KMS-11 (cell line): ENCODE measurements at regions not wholly inside any gene's neighbourhood (a gene's known extent, or its start where the extent isn't known, plus 50 kb on each side); places are given as distances from the start of the nearest gene placed in this dataset.

Experiments
- H2AFZ ChIP-seq: fragments of 200-600 bp; sonication (generic); 2 replicates; pipeline ENCODE4 v1.6.1; 2016; ENCODE audit warnings: antibody characterized with exemption, mixed run types, low read depth
- H3K27ac ChIP-seq: fragments of 200-600 bp; sonication (generic); 2 replicates; pipeline ENCODE4 v1.6.1; 2016; ENCODE audit warnings: mild to moderate bottlenecking, mixed run types
- H3K27me3 ChIP-seq: fragments of 200-600 bp; sonication (generic); 2 replicates; pipeline ENCODE4 v1.6.1; 2017; ENCODE audit warnings: mild to moderate bottlenecking, low read depth, mixed run types, moderate library complexity; ENCODE audit not compliant: insufficient read depth
- H3K36me3 ChIP-seq: fragments of 200-600 bp; sonication (generic); 2 replicates; pipeline ENCODE4 v1.6.1; 2017; ENCODE audit warnings: mild to moderate bottlenecking, mixed run types; ENCODE audit not compliant: insufficient read depth
- H3K4me1 ChIP-seq: fragments of 200-600 bp; sonication (generic); 2 replicates; pipeline ENCODE4 v1.6.1; 2016; ENCODE audit warnings: mild to moderate bottlenecking, low read depth, mixed run types; ENCODE audit not compliant: poor library complexity, severe bottlenecking
- H3K4me2 ChIP-seq: fragments of 200-600 bp; sonication (generic); 2 replicates; pipeline ENCODE4 v1.7.0; 2016; ENCODE audit warnings: mild to moderate bottlenecking, mixed run types
- H3K4me3 ChIP-seq: fragments of 200-600 bp; sonication (generic); IDR thresholded peaks from 2 replicates; pipeline ENCODE4 v1.6.1; 2017; ENCODE audit warnings: low read depth, low read length, mixed read lengths; ENCODE audit not compliant: insufficient read depth
- H3K79me2 ChIP-seq: fragments of 200-600 bp; sonication (generic); 2 replicates; pipeline ENCODE4 v1.6.1; 2016; ENCODE audit warnings: low read depth, mixed run types; ENCODE audit not compliant: insufficient read depth
- H3K9ac ChIP-seq: fragments of 200-600 bp; sonication (generic); 2 replicates; pipeline ENCODE4 v1.6.1; 2016; ENCODE audit warnings: mild to moderate bottlenecking, mixed run types
- H4K20me1 ChIP-seq: fragments of 200-600 bp; sonication (generic); 2 replicates; pipeline ENCODE4 v1.6.1; 2016; ENCODE audit warnings: mild to moderate bottlenecking, mixed run types; ENCODE audit not compliant: insufficient read depth
- CTCF ChIP-seq: fragments of 200-600 bp; sonication (generic); conservative IDR thresholded peaks from 2 replicates; pipeline ENCODE4 v1.6.1; 2017; ENCODE audit warnings: low read depth, mild to moderate bottlenecking, antibody characterized with exemption, low read length, moderate library complexity, mixed read lengths

- H2AFZ ChIP-seq = no peak overlapping the region
- no peak overlapping the region for H3K4me2 ChIP-seq
- no peak overlapping the region for H3K27ac ChIP-seq
- no peaks in the 10 kb centered on the region for H3K36me3 ChIP-seq
- no peak overlapping the region for H3K9ac ChIP-seq
- no peak overlapping the region for H3K4me3 ChIP-seq
- H3K4me1 ChIP-seq = no peaks in the 10 kb centered on the region
- H3K27me3 ChIP-seq = no peaks in the 10 kb centered on the region
- peaks cover 33% of the 10 kb centered on the region for H3K79me2 ChIP-seq
- no peaks in the 10 kb centered on the region for H4K20me1 ChIP-seq
- TF ChIP-seq CTCF = no peak
Measured at GRCh38 chr6:106011476-106011875, 74.7 kb upstream of the PRDM1 start.

GRCh38 chr6:106005954-106006353, 80.2 kb upstream of the PRDM1 start:
- no peak overlapping the region for H3K4me2 ChIP-seq
- peaks cover 82% of the 10 kb centered on the region for H3K79me2 ChIP-seq
- no peak overlapping the region for H3K27ac ChIP-seq
- no peak overlapping the region for H2AFZ ChIP-seq
- H3K36me3 ChIP-seq = no peaks in the 10 kb centered on the region
- no peak overlapping the region for H3K4me3 ChIP-seq
- no peaks in the 10 kb centered on the region for H3K27me3 ChIP-seq
- TF ChIP-seq CTCF = no peak
- peaks cover 35% of the 10 kb centered on the region for H3K4me1 ChIP-seq
- no peaks in the 10 kb centered on the region for H4K20me1 ChIP-seq
- H3K9ac ChIP-seq = no peak overlapping the region

GRCh38 chr6:106005013-106005412, 81.1 kb upstream of the PRDM1 start:
- Histone ChIP-seq H3K27ac (no peak overlapping the region), H3K4me2 (no peak overlapping the region), H3K36me3 (no peaks in the 10 kb centered on the region), H3K9ac (no peak overlapping the region), H3K27me3 (no peaks in the 10 kb centered on the region), H3K79me2 (peaks cover 92% of the 10 kb centered on the region), H3K4me3 (no peak overlapping the region), H4K20me1 (no peaks in the 10 kb centered on the region), H3K4me1 (peaks cover 41% of the 10 kb centered on the region), H2AFZ (no peak overlapping the region)
- TF ChIP-seq CTCF = no peak

GRCh38 chr6:106003268-106003987, 82.7 kb upstream of the PRDM1 start:
- no peak overlapping the region for H2AFZ ChIP-seq
- H3K4me1 ChIP-seq = peaks cover 51% of the 10 kb centered on the region
- no peak overlapping the region; the same call in 1 of the 2 replicates for H3K9ac ChIP-seq
- H3K4me3 ChIP-seq = no peak overlapping the region
- H4K20me1 ChIP-seq = no peaks in the 10 kb centered on the region
- no peaks in the 10 kb centered on the region for H3K27me3 ChIP-seq
- H3K79me2 ChIP-seq = peaks cover 96% of the 10 kb centered on the region
- peak overlapping the region; percentile 60 for H3K4me2 ChIP-seq
- H3K27ac ChIP-seq = no peak overlapping the region
- TF ChIP-seq CTCF = no peak
- H3K36me3 ChIP-seq = no peaks in the 10 kb centered on the region
